ENCODE measurements at regions not wholly inside any gene's neighbourhood (a gene's known extent, or its start where the extent isn't known, plus 50 kb on each side); places are given as distances from the start of the nearest gene placed in this dataset.

DNA sequence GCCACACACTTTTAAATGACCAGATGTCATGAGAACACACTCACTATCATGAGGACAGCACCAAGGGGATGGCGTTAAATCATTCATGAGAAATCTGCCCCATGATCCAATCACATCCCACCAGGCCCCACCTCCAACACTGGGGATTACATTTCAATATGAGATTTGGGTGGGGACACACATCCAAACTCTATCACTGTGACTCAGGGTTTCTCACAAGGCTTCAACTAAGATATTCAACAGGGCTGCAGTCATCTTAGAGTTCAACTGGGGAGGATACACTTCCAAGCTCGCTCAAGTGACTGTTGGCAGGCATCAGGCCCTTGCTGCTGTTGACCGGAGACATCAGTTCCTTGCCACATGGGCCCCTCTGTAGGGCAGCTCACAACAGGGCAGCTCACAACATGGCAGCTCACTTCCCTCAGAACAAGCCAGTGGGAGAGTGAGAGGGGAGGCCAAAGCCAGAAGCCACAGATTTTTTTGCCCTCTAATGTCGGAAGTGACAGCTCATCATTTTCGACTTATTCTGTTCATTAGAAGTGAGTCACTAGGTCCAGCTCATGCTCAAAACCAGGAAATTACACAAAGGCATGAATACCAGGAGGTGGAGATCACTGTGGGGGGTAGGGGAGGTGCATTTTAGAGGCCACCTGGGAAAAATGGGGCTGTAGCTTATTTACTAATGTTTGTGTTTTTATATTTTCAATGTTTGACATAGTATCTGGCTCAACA is 50.8 kb upstream of the PTHLH start:
- POLR2A ChIA-PET, result no interaction called here
- no peak for DNase-seq (ENCODE audit: extremely low spot score)
- TF ChIP-seq, protein P1, sequence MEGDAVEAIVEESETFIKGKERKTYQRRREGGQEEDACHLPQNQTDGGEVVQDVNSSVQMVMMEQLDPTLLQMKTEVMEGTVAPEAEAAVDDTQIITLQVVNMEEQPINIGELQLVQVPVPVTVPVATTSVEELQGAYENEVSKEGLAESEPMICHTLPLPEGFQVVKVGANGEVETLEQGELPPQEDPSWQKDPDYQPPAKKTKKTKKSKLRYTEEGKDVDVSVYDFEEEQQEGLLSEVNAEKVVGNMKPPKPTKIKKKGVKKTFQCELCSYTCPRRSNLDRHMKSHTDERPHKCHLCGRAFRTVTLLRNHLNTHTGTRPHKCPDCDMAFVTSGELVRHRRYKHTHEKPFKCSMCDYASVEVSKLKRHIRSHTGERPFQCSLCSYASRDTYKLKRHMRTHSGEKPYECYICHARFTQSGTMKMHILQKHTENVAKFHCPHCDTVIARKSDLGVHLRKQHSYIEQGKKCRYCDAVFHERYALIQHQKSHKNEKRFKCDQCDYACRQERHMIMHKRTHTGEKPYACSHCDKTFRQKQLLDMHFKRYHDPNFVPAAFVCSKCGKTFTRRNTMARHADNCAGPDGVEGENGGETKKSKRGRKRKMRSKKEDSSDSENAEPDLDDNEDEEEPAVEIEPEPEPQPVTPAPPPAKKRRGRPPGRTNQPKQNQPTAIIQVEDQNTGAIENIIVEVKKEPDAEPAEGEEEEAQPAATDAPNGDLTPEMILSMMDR (IDR thresholded peaks at IDR 0.05; ENCODE audit: control extremely low read depth, extremely low read depth, low read depth, missing control alignments), result no peak
- CTCF ChIA-PET, result interaction anchor here (1.4 to 1.8 kb wide), 2 partner anchors 9 to 14 kb away, joined by 3 read pairs; no protein-coding TSS in a partner anchor

DNA sequence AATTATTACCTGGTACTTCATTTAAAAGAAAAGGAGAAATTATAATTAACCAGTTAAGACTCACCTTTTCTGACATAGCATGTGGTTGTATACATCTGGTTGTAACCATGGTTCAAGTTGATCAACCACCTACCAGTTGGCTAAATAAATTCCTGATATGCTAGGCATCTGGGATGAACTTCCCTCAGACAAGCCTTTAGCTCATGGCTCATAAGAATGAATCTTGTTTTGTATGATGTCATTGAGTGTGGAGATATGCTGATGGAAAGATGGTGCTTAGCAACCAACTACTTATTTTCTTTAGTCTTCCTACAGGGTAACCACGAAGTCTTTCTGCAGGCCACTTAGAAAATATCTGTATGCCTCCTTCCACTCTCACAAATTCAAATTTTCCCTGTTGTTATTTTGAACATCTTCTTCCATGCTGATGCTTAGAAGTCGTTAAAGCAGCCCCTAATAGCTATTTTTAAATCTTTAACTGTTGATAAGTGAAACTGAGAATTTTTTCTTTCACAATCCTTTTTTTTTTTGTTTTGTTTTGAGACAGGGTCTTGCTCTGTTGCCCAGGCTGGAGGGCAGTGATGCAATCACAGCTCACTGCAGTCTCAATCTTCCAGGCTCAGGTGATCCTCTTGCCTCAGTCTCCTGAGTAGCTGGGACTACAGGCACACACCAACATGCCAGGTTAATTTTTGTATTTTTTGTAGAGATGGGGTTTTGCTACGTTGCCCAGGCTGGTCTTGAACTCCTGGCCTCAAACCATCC is 51.9 kb upstream of the PTHLH start:
- no peak for DNase-seq (ENCODE audit: extremely low spot score)
- TF ChIP-seq, protein P1 (IDR thresholded peaks at IDR 0.05; ENCODE audit: control extremely low read depth, extremely low read depth, low read depth, missing control alignments), result no peak
- POLR2A ChIA-PET, result no interaction called here
- CTCF ChIA-PET, result interaction anchor here (1.8 kb wide), 1 partner anchor 15 kb away, joined by 3 read pairs; no protein-coding TSS in a partner anchor

DNA sequence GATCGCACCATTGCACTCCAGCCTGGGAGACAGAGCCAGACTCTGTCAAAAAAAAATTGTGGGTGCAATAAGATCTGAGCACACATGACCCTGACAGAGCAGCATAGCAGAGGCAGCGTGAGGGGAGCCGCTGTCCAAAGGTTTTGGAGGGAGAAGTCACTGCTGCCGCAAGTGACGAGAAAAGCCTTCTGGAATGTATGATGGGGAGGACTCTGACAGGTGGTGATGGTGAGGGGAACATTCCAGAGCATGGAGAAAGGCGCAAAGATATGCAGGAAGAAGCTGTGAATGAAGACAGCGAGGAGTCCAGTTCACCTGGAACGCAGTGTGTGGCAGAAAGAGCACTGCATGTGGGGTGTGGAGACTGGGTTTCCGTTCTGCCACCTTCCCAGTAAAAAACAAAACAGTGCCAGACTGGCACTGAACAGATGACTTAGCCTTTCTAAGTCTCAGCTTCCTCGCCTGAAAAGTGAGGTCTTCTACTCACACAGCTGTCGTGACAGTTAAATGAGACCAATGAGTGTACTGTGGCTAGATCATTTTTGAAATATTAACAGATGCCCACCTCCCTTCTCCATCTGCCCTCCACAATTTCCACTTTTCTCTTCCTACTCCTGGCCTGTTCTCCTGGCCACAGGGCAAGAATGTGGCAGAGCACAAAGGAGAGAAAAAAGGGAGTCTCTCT is 53.4 kb upstream of the PTHLH start:
- ChIA-PET CTCF (no interaction called here), POLR2A (no interaction called here)
- TF ChIP-seq, protein P1 (IDR thresholded peaks at IDR 0.05; ENCODE audit: control extremely low read depth, extremely low read depth, low read depth, missing control alignments), result no peak
- DNase-seq (ENCODE audit: extremely low spot score), result no peak

DNA sequence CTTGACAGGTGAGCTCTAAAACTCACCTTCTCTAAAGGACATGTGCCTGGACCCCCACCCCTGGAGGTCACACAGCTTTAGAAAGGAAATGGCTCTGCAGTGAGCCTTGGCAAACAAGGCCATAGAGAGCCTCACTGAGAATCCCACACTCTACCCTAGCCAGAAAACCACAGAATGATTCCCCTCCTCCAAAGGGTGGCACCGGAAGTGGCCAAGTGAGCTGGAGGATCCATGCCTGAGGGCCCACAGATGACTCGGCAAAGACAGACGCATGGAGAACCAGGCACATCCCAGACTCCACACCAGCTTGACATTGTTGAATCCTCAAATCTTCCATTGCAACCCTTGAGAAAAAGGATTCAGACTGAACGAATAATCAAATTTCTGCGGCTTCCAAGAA is 54.2 kb upstream of the PTHLH start:
- TF ChIP-seq, protein P1 (IDR thresholded peaks at IDR 0.05; ENCODE audit: control extremely low read depth, extremely low read depth, low read depth, missing control alignments), result no peak
- ChIA-PET CTCF (interaction anchor here (1.1 kb wide), 1 partner anchor 9 kb away, joined by 5 read pairs; no protein-coding TSS in a partner anchor), POLR2A (no interaction called here)
- no peak for DNase-seq (ENCODE audit: extremely low spot score)

DNA sequence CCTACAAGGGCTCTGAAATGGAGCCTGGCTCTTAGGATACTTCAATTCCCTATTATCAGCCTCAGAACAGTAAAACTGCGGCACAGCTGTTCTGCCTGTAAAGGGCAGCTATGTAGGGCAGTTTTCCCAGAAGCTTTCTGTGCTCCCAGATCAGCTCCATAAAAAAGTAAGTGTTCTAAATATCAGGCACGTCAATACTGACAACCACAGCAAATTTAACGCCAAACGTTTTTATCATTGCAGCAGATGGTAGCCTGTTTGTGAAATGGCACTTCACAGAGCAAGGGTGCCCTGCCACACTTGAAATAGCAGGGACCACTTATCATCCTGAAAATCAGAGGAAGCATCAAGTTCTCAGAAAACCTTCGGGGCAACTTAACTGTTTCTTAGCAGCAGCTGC is 54.8 kb upstream of the PTHLH start:
- no peak for DNase-seq (ENCODE audit: extremely low spot score)
- TF ChIP-seq, protein P1 (IDR thresholded peaks at IDR 0.05; ENCODE audit: control extremely low read depth, extremely low read depth, low read depth, missing control alignments), result no peak
- POLR2A ChIA-PET, result no interaction called here
- CTCF ChIA-PET, result interaction anchor here (0.8 to 1.1 kb wide), 2 partner anchors 10 to 36 kb away, joined by 3 to 5 read pairs; no protein-coding TSS in a partner anchor
